ENCODE measurements at regions not wholly inside any gene's neighbourhood (a gene's known extent, or its start where the extent isn't known, plus 50 kb on each side); places are given as distances from the start of the nearest gene placed in this dataset.
"Not testable (repeated sequence)": the region's sequence is repeated elsewhere in the genome, so short reads cannot be mapped to it uniquely, and the experiment has no call there.

DNA sequence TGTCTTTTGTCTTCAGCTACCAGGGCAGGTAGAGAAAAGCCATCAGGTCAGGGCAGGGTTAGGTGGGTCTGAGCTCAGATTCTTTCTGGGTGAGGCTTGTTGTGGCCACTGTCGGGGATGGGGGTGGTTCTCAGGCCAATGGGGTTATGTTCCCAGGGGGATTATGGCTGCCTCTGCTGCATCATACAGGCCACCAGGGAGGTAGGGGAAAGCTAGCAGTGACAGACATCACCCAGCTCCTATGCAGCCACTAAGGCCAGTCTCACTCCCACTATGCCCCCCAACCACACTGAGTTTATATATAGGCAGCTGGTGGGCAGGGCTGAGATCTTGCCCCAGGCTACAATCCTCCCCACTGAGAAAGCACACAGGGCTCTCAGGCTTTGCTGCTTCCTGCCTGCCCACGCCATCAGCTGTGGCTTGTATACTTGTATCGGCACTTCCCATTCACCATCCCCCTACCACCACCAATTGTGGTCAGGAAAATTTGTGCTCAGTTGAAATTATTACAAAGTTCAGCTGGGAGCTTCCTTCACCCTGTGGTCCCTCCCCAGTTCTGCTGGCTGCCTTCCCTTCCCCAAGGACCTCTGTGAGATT lies 72.6 kb upstream of the PTPN13 start:
- no peak for ATAC-seq
- no peak overlapping the region for H3K27ac ChIP-seq
- H3K4me3 ChIP-seq, result no peak overlapping the region
- H3K27me3 ChIP-seq, result no peaks in the 10 kb centered on the region
- H3K4me1 ChIP-seq, result no peaks in the 10 kb centered on the region
- TF ChIP-seq, protein P1, sequence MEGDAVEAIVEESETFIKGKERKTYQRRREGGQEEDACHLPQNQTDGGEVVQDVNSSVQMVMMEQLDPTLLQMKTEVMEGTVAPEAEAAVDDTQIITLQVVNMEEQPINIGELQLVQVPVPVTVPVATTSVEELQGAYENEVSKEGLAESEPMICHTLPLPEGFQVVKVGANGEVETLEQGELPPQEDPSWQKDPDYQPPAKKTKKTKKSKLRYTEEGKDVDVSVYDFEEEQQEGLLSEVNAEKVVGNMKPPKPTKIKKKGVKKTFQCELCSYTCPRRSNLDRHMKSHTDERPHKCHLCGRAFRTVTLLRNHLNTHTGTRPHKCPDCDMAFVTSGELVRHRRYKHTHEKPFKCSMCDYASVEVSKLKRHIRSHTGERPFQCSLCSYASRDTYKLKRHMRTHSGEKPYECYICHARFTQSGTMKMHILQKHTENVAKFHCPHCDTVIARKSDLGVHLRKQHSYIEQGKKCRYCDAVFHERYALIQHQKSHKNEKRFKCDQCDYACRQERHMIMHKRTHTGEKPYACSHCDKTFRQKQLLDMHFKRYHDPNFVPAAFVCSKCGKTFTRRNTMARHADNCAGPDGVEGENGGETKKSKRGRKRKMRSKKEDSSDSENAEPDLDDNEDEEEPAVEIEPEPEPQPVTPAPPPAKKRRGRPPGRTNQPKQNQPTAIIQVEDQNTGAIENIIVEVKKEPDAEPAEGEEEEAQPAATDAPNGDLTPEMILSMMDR (IDR thresholded peaks at IDR 0.05), result no peak
- TF ChIP-seq EP300 (IDR thresholded peaks at IDR 0.05) (no peak), POLR2AphosphoS5 (IDR thresholded peaks at IDR 0.05) (no peak), POLR2A (IDR thresholded peaks at IDR 0.05) (no peak)
- peaks cover 0 to 59% (median 0%) of the 10 kb centered on the region in 3 donors for H3K9me3 ChIP-seq
- WGBS, 2 donors (ENCODE audit: low coverage in 1 of 2), result 71 to 100% methylated on average over 1 to 2 of the region's 3 CpGs
- H3K36me3 ChIP-seq, result no peaks in the 10 kb centered on the region

- TF ChIP-seq EP300 (IDR thresholded peaks at IDR 0.05) (no peak), POLR2AphosphoS5 (IDR thresholded peaks at IDR 0.05) (no peak)
- Histone ChIP-seq H3K27me3 (no peaks in the 10 kb centered on the region), H3K9me3 (peaks cover 0 to 59% (median 0%) of the 10 kb centered on the region in 3 donors), H3K27ac (no peak overlapping the region), H3K4me3 (no peak overlapping the region), H3K4me1 (no peaks in the 10 kb centered on the region), H3K36me3 (no peaks in the 10 kb centered on the region)
- ATAC-seq, result no peak
- 57 to 73% methylated on average over 4 of the region's 4 CpGs for WGBS, 2 donors (ENCODE audit: low coverage in 1 of 2)
Observed at GRCh38 chr4:86522349-86522748, 71.8 kb upstream of the PTPN13 start.

DNA sequence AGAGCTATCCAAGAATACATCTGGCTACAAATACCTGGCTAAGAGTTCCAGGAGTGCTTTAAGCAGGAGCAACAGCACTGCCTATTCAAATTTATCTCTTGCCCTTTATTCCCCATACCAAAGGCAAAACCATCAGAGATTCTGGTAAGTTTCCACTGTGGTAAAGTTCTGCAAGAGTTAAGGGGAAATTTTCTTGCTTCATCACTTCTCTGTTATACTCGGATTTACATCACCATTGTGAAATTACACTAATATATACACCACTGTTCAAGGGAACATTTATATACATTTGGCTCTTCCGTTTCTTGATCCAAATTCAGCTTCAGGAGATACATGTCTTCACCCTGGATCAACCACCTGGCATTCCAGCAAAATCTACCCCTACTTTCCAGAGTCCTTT lies 70.8 kb upstream of the PTPN13 start:
- Histone ChIP-seq H3K27ac (no peak overlapping the region), H3K27me3 (no peaks in the 10 kb centered on the region), H3K4me1 (no peaks in the 10 kb centered on the region), H3K4me3 (no peak overlapping the region), H3K9me3 (peaks cover 0 to 51% (median 0%) of the 10 kb centered on the region in 3 donors), H3K36me3 (no peaks in the 10 kb centered on the region)
- 50 to 53% methylated on average over 2 of the region's 2 CpGs for WGBS, 2 donors (ENCODE audit: low coverage in 1 of 2)
- TF ChIP-seq, protein P1 (IDR thresholded peaks at IDR 0.05), result no peak
- TF ChIP-seq EP300 (IDR thresholded peaks at IDR 0.05) (no peak), POLR2A (IDR thresholded peaks at IDR 0.05) (no peak), POLR2AphosphoS5 (IDR thresholded peaks at IDR 0.05) (no peak)
- no peak for ATAC-seq

DNA sequence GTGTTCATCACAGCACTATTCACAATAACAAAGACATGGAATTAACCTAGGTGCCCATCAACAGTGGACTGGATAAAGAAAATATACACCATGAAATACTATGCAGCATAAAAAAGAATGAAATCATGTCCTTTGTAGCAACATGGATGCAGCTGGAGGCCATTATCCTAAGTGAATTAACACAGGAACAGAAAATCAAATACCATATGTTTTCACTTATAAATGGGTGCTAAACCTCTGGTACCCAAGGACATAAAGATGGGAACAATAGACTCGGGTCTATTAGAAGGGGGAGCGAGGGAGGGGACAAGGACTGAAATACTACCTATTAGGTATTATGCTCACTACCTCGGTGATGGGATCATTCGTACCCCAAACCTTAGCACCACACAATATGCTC lies 66.4 kb upstream of the PTPN13 start:
- H3K36me3 ChIP-seq, H3K4me1 ChIP-seq, ATAC-seq, H3K27ac ChIP-seq, H3K4me3 ChIP-seq, H3K27me3 ChIP-seq: not testable (repeated sequence)
- H3K9me3 ChIP-seq, result peaks cover 0 to 16% (median 0%) of the 10 kb centered on the region in 3 donors
- 86 to 97% methylated on average over 4 of the region's 4 CpGs for WGBS, 2 donors (ENCODE audit: low coverage in 1 of 2)

DNA sequence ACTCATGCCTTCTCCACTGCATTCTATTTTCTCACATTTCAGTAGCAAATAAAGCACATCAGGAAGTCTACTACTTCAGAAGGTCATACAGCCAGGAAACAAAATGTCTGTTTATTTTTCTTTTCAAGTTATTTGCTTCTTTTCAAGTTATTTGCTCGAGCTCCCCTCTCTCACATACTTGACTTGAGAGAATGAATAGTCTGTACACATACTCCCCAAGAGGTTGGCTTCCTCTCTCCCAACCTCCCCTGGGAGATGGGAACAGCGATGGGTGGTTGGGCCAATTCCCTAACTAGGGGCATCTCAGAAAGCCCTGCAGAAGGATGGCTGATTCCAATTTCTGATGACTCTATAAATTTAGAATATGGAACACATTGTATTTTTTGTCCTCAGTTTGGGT lies 64.7 kb upstream of the PTPN13 start:
- Histone ChIP-seq H3K27me3 (no peaks in the 10 kb centered on the region), H3K4me1 (no peaks in the 10 kb centered on the region), H3K27ac (no peak overlapping the region), H3K4me3 (no peak overlapping the region), H3K36me3 (no peaks in the 10 kb centered on the region), H3K9me3 (no peaks in the 10 kb centered on the region)
- no peak for TF ChIP-seq EP300 (IDR thresholded peaks at IDR 0.05)
- TF ChIP-seq, protein P1 (IDR thresholded peaks at IDR 0.05), result no peak
- no peak for TF ChIP-seq POLR2A (IDR thresholded peaks at IDR 0.05)
- TF ChIP-seq POLR2AphosphoS5 (IDR thresholded peaks at IDR 0.05), result no peak
- WGBS, 2 donors (ENCODE audit: low coverage in 1 of 2), result 14 to 69% methylated on average over 1 to 2 of the region's 2 CpGs
- no peak for ATAC-seq

DNA sequence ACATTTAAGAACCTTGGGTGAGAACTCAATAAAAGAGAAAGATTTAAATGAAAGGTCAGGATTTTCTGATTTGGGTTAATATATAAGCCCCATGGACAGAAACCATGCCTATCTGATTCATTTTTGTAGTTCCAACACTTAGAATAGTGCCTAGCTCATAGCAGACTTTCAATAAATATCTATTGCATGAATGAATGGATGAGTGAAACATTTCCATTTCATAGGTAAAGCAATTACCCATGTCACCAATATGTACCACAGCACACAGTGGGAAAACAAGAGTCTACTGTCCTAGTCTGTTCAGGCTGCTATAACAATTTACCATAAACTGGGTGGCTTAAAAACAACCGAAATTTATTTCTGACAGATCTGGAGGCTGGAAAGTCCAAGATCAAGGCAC lies 63.9 kb upstream of the PTPN13 start:
- H3K27me3 ChIP-seq, result no peaks in the 10 kb centered on the region
- TF ChIP-seq, protein P1 (IDR thresholded peaks at IDR 0.05), result no peak
- no peak for TF ChIP-seq EP300 (IDR thresholded peaks at IDR 0.05)
- TF ChIP-seq POLR2AphosphoS5 (IDR thresholded peaks at IDR 0.05), result no peak
- no peak for TF ChIP-seq POLR2A (IDR thresholded peaks at IDR 0.05)
- ATAC-seq, result no peak
- WGBS, 2 donors (ENCODE audit: low coverage in 1 of 2), result 81 to 88% methylated on average over 1 of the region's 1 CpG
- H3K4me3 ChIP-seq, result no peak overlapping the region
- H3K27ac ChIP-seq, result no peak overlapping the region
- H3K4me1 ChIP-seq, result no peaks in the 10 kb centered on the region
- no peaks in the 10 kb centered on the region for H3K36me3 ChIP-seq
- no peaks in the 10 kb centered on the region for H3K9me3 ChIP-seq

All from gastroesophageal sphincter (tissue), 4 donors.